ENCODE measurements at regions not wholly inside any gene's neighbourhood (a gene's known extent, or its start where the extent isn't known, plus 50 kb on each side); places are given as distances from the start of the nearest gene placed in this dataset. TPM values are rescaled to one million over a fixed set of nuclear protein-coding genes. Genes with fewer than 3 reads are reported as not detected.
"Not testable (repeated sequence)": the region's sequence is repeated elsewhere in the genome, so short reads cannot be mapped to it uniquely, and the experiment has no call there.

GRCh38 chr6:58358452-58358851 lies 1041.0 kb downstream of the PRIM2 start:
- not testable (repeated sequence) for DNase-seq; H3K36me3 ChIP-seq (ENCODE audit: insufficient read depth, low read length); H4K20me1 ChIP-seq (ENCODE audit: insufficient read depth, low read depth, low read length); H3K9me2 ChIP-seq (replicated peaks; ENCODE audit: insufficient read depth, low read length); H3K9ac ChIP-seq (ENCODE audit: low read length); H3K27me3 ChIP-seq (ENCODE audit: low read length); H3K4me1 ChIP-seq (ENCODE audit: low read length); H3K4me3 ChIP-seq (ENCODE audit: low read length); H3K27ac ChIP-seq (ENCODE audit: low read length); H3K79me2 ChIP-seq (ENCODE audit: low read length); H2AFZ ChIP-seq (ENCODE audit: low read length); H3K4me2 ChIP-seq (ENCODE audit: low read depth, low read length, poor library complexity, severe bottlenecking); H3K9me3 ChIP-seq (ENCODE audit: low read length)

- not testable (repeated sequence) for H3K9me3 ChIP-seq (ENCODE audit: low read length); H3K27me3 ChIP-seq (ENCODE audit: low read length); DNase-seq; H3K79me2 ChIP-seq (ENCODE audit: low read length); H3K9me2 ChIP-seq (replicated peaks; ENCODE audit: insufficient read depth, low read length); H3K4me3 ChIP-seq (ENCODE audit: low read length); H3K27ac ChIP-seq (ENCODE audit: low read length); H3K9ac ChIP-seq (ENCODE audit: low read length); H3K4me2 ChIP-seq (ENCODE audit: low read depth, low read length, poor library complexity, severe bottlenecking); H3K36me3 ChIP-seq (ENCODE audit: insufficient read depth, low read length); H4K20me1 ChIP-seq (ENCODE audit: insufficient read depth, low read depth, low read length); H2AFZ ChIP-seq (ENCODE audit: low read length); H3K4me1 ChIP-seq (ENCODE audit: low read length)
These were observed 1048.4 kb downstream of the PRIM2 start for GRCh38 chr6:58365856-58366255.

- not testable (repeated sequence) for H3K9me3 ChIP-seq (ENCODE audit: low read length); H4K20me1 ChIP-seq (ENCODE audit: insufficient read depth, low read depth, low read length); H3K36me3 ChIP-seq (ENCODE audit: insufficient read depth, low read length); H3K9ac ChIP-seq (ENCODE audit: low read length); H3K27me3 ChIP-seq (ENCODE audit: low read length); H2AFZ ChIP-seq (ENCODE audit: low read length); H3K4me2 ChIP-seq (ENCODE audit: low read depth, low read length, poor library complexity, severe bottlenecking); H3K27ac ChIP-seq (ENCODE audit: low read length); H3K79me2 ChIP-seq (ENCODE audit: low read length); H3K9me2 ChIP-seq (replicated peaks; ENCODE audit: insufficient read depth, low read length); H3K4me1 ChIP-seq (ENCODE audit: low read length); H3K4me3 ChIP-seq (ENCODE audit: low read length); DNase-seq
These were observed 1089.2 kb downstream of the PRIM2 start for GRCh38 chr6:58406659-58407058.

- Histone ChIP-seq H3K4me2 (ENCODE audit: low read depth, low read length, poor library complexity, severe bottlenecking) (no peak overlapping the region), H3K27me3 (ENCODE audit: low read length) (no peaks in the 10 kb centered on the region), H3K9me2 (replicated peaks; ENCODE audit: insufficient read depth, low read length) (no peaks in the 10 kb centered on the region), H4K20me1 (ENCODE audit: insufficient read depth, low read depth, low read length) (no peaks in the 10 kb centered on the region), H3K27ac (ENCODE audit: low read length) (no peak overlapping the region), H3K79me2 (ENCODE audit: low read length) (no peaks in the 10 kb centered on the region), H3K9me3 (ENCODE audit: low read length) (peaks cover 8% of the 10 kb centered on the region; the same call in 1 of the 2 replicates), H3K9ac (ENCODE audit: low read length) (no peak overlapping the region), H3K4me3 (ENCODE audit: low read length) (no peak overlapping the region), H3K4me1 (ENCODE audit: low read length) (no peaks in the 10 kb centered on the region), H2AFZ (ENCODE audit: low read length) (no peak overlapping the region), H3K36me3 (ENCODE audit: insufficient read depth, low read length) (no peaks in the 10 kb centered on the region)
- DNase-seq: no peak
These were observed 1101.9 kb downstream of the PRIM2 start for GRCh38 chr6:58419321-58419720.

Small RNA genes in the stretch of these regions (small RNA-seq; reads per million reads assigned to genes)
- not detected for gene AL603755.1
